Ishikawa (cell line): ENCODE measurements at regions not wholly inside any gene's neighbourhood (a gene's known extent, or its start where the extent isn't known, plus 50 kb on each side); places are given as distances from the start of the nearest gene placed in this dataset.

ENCODE experiments used
- CEBPB ChIP-seq: IDR thresholded peaks from 2 replicates; pipeline ENCODE4 v1.6.1; 2012
- EGR1 ChIP-seq: IDR thresholded peaks from 2 replicates; pipeline ENCODE4 v1.6.1; 2012
- EP300 ChIP-seq: IDR thresholded peaks from 2 replicates; pipeline ENCODE4 v1.6.1; 2012; ENCODE audit warnings: borderline replicate concordance
- NFIC ChIP-seq: IDR thresholded peaks from 2 replicates; pipeline ENCODE4 v1.6.1; 2012
- RAD21 ChIP-seq: IDR thresholded peaks from 2 replicates; pipeline ENCODE4 v1.6.1; 2012; ENCODE audit warnings: low read depth
- REST ChIP-seq: IDR thresholded peaks from 2 replicates; pipeline ENCODE4 v1.6.1; 2012; ENCODE audit warnings: low read depth, mild to moderate bottlenecking
- TEAD4 ChIP-seq: IDR thresholded peaks from 2 replicates; pipeline ENCODE4 v1.6.1; 2012
- USF1 ChIP-seq: IDR thresholded peaks from 2 replicates; pipeline ENCODE4 v1.6.1; 2012
- YY1 ChIP-seq: IDR thresholded peaks from 2 replicates; pipeline ENCODE4 v1.6.1; 2012; ENCODE audit warnings: low read depth

- TF ChIP-seq YY1 = no peak
- TF ChIP-seq REST = no peak; the same call in 1 of the 2 replicates
- TF ChIP-seq EP300 = no peak
- no peak for TF ChIP-seq RAD21
- TF ChIP-seq TEAD4 = 0 out of 2 replicates have a peak, but pooled peaks have one; percentile 24
- no peak for TF ChIP-seq EGR1
- TF ChIP-seq USF1 = no peak
- TF ChIP-seq NFIC = no peak
- no peak for TF ChIP-seq CEBPB
Measured at GRCh38 chr13:99087954-99088491, 110.2 kb upstream of the DOCK9 start.
